ENCODE measurements at regions not wholly inside any gene's neighbourhood (a gene's known extent, or its start where the extent isn't known, plus 50 kb on each side); places are given as distances from the start of the nearest gene placed in this dataset.

GRCh38 chr5:167973126-167973525 lies 318.3 kb upstream of the WWC1 start:
- TF ChIP-seq CTCF (IDR thresholded peaks at IDR 0.05; ENCODE audit: insufficient read depth, low read depth, low read length, missing control alignments), result no peak
- H3K4me3 ChIP-seq (ENCODE audit: low read length), result no peak overlapping the region
- DNase-seq (ENCODE audit: low read depth), result no peak

- TF ChIP-seq CTCF (IDR thresholded peaks at IDR 0.05; ENCODE audit: insufficient read depth, low read depth, low read length, missing control alignments), result no peak
- DNase-seq (ENCODE audit: low read depth), result no peak
- H3K4me3 ChIP-seq (ENCODE audit: low read length), result no peak overlapping the region
Observed at GRCh38 chr5:167984951-167985350, 306.5 kb upstream of the WWC1 start.

- no peak for DNase-seq (ENCODE audit: low read depth)
- no peak for TF ChIP-seq CTCF (IDR thresholded peaks at IDR 0.05; ENCODE audit: insufficient read depth, low read depth, low read length, missing control alignments)
Observed at GRCh38 chr5:167985373-167985772, 306.1 kb upstream of the WWC1 start.

GRCh38 chr5:167987490-167988280 lies 303.8 kb upstream of the WWC1 start:
- no peak for TF ChIP-seq CTCF (IDR thresholded peaks at IDR 0.05; ENCODE audit: insufficient read depth, low read depth, low read length, missing control alignments)
- no peak for DNase-seq (ENCODE audit: low read depth)

More at GRCh38 chr5:167985373-167985772, 306.1 kb upstream of the WWC1 start:
- H3K4me3 ChIP-seq (ENCODE audit: low read length), result no peak overlapping the region

GRCh38 chr5:167992868-167993267 lies 298.6 kb upstream of the WWC1 start:
- no peak for DNase-seq (ENCODE audit: low read depth)
- no peak for TF ChIP-seq CTCF (IDR thresholded peaks at IDR 0.05; ENCODE audit: insufficient read depth, low read depth, low read length, missing control alignments)
- H3K4me3 ChIP-seq (ENCODE audit: low read length), result no peak overlapping the region

More at GRCh38 chr5:167987490-167988280, 303.8 kb upstream of the WWC1 start:
- H3K4me3 ChIP-seq (ENCODE audit: low read length), result no peak overlapping the region

- TF ChIP-seq CTCF (IDR thresholded peaks at IDR 0.05; ENCODE audit: insufficient read depth, low read depth, low read length, missing control alignments), result no peak
- DNase-seq (ENCODE audit: low read depth), result peak; percentile 80
- no peak overlapping the region for H3K4me3 ChIP-seq (ENCODE audit: low read length)
Observed at GRCh38 chr5:167993771-167994170, 297.7 kb upstream of the WWC1 start.
